Endodermal cell (in vitro differentiated cells): ENCODE measurements at regions not wholly inside any gene's neighbourhood (a gene's known extent, or its start where the extent isn't known, plus 50 kb on each side); places are given as distances from the start of the nearest gene placed in this dataset.

ENCODE experiments used
- DNase-seq: peaks from one replicate; pipeline ENCODE4 v3.0.0-alpha.2; 2017
- H3K27ac ChIP-seq: 2 replicates; pipeline ENCODE4 v1.5.1; 2013; ENCODE audit warnings: mild to moderate bottlenecking, low read depth, low read length, moderate library complexity
- H3K27me3 ChIP-seq: 2 replicates; pipeline ENCODE4 v1.6.1; 2013; ENCODE audit warnings: mild to moderate bottlenecking, low read length, moderate library complexity; ENCODE audit not compliant: insufficient read depth, control insufficient read depth, poor library complexity, severe bottlenecking
- H3K36me3 ChIP-seq: 2 replicates; pipeline ENCODE4 v1.7.0; 2013; ENCODE audit warnings: mild to moderate bottlenecking, low read length, moderate library complexity; ENCODE audit not compliant: control insufficient read depth, insufficient read depth
- H3K4me1 ChIP-seq: one replicate; pipeline ENCODE4 v1.7.0; 2013; ENCODE audit warnings: low read length; ENCODE audit not compliant: control insufficient read depth, insufficient read depth
- H3K4me3 ChIP-seq: 2 replicates; pipeline ENCODE4 v1.5.1; 2013; ENCODE audit warnings: mild to moderate bottlenecking, low read length, moderate library complexity
- H3K9ac ChIP-seq: 2 replicates; pipeline ENCODE4 v1.6.1; 2013; ENCODE audit warnings: mild to moderate bottlenecking, low read length, moderate library complexity; ENCODE audit not compliant: poor library complexity, severe bottlenecking; ENCODE audit errors: extremely low read depth
- H3K9me3 ChIP-seq: 2 replicates; pipeline ENCODE4 v1.6.1; 2013; ENCODE audit warnings: mild to moderate bottlenecking, low read length, moderate library complexity; ENCODE audit not compliant: control insufficient read depth
- H3K27ac Mint-ChIP-seq: 2 replicates; pipeline ENCODE4 v1.8.0; 2020; ENCODE audit warnings: mixed read lengths
- H3K27me3 Mint-ChIP-seq: 2 replicates; pipeline ENCODE4 v1.8.0; 2021; ENCODE audit warnings: mild to moderate bottlenecking, mixed read lengths; ENCODE audit not compliant: insufficient read depth
- H3K36me3 Mint-ChIP-seq: 2 replicates; pipeline ENCODE4 v1.8.0; 2020; ENCODE audit warnings: low read depth, mixed read lengths
- H3K4me1 Mint-ChIP-seq: 2 replicates; pipeline ENCODE4 v1.8.0; 2020; ENCODE audit warnings: mixed read lengths
- H3K4me3 Mint-ChIP-seq: 2 replicates; pipeline ENCODE4 v1.8.0; 2020; ENCODE audit warnings: mild to moderate bottlenecking, moderate library complexity, mixed read lengths
- H3K9me3 Mint-ChIP-seq: 2 replicates; pipeline ENCODE4 v1.8.0; 2020; ENCODE audit warnings: mild to moderate bottlenecking, mixed read lengths
- WGBS, 2 experiments: methylation state at CpG; one replicate each; pipeline versions ENCODE4 v1.1.5 to v1.1.7; 2013; ENCODE audit warnings: missing lambda C conversion rate in 2 of 2, mixed read lengths in 1 of 2; ENCODE audit not compliant: insufficient coverage in 1 of 2, insufficient read length in 1 of 2; 5-methylcytosine and 5-hydroxymethylcytosine counted together
- TF ChIP-seq, protein P1 (sequence below): fragments of 200-600 bp; sonication (generic); conservative IDR thresholded peaks from 2 replicates; pipeline ENCODE4 v1.5.0; 2021; ENCODE audit warnings: antibody characterized with exemption, mild to moderate bottlenecking

DNA sequence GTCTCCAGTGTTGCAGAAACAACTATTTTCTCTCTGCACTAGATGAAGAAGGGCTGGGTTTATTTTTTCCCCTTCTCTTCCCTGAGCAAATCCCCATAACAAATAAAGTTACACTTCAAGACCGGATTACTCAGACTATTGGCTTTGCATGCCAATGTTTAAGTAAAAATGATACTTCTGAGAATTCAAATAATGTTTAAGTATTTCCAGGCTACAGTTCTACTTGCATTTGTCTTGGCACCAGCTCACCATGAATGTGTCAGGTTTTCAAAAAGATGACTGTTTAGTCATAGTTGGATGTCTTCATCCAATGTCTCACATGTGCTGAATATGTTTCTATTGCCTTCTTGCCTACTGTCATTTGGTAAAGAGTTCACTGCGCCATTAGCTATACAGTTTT is 912.6 kb downstream of the GATA3 start:
- Histone ChIP-seq H3K4me3 (no peak overlapping the region), H3K9ac (no peak overlapping the region), H3K36me3 (no peaks in the 10 kb centered on the region), H3K27me3 (peaks cover 7% of the 10 kb centered on the region), H3K27ac (no peak overlapping the region), H3K4me1 (no peaks in the 10 kb centered on the region), H3K9me3 (no peaks in the 10 kb centered on the region)
- Mint-ChIP-seq H3K9me3 (no peaks in the 10 kb centered on the region), H3K4me1 (peaks cover 3% of the 10 kb centered on the region), H3K36me3 (no peaks in the 10 kb centered on the region), H3K27ac (no peak overlapping the region), H3K27me3 (peaks cover 5% of the 10 kb centered on the region), H3K4me3 (no peak overlapping the region)
- TF ChIP-seq, protein P1, sequence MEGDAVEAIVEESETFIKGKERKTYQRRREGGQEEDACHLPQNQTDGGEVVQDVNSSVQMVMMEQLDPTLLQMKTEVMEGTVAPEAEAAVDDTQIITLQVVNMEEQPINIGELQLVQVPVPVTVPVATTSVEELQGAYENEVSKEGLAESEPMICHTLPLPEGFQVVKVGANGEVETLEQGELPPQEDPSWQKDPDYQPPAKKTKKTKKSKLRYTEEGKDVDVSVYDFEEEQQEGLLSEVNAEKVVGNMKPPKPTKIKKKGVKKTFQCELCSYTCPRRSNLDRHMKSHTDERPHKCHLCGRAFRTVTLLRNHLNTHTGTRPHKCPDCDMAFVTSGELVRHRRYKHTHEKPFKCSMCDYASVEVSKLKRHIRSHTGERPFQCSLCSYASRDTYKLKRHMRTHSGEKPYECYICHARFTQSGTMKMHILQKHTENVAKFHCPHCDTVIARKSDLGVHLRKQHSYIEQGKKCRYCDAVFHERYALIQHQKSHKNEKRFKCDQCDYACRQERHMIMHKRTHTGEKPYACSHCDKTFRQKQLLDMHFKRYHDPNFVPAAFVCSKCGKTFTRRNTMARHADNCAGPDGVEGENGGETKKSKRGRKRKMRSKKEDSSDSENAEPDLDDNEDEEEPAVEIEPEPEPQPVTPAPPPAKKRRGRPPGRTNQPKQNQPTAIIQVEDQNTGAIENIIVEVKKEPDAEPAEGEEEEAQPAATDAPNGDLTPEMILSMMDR, result no peak
- 90% methylated on average over 2 of the region's 2 CpGs; no CpG with 5 or more reads in 1 of the 2 experiments for WGBS, 2 experiments
- DNase-seq, result no peak

DNA sequence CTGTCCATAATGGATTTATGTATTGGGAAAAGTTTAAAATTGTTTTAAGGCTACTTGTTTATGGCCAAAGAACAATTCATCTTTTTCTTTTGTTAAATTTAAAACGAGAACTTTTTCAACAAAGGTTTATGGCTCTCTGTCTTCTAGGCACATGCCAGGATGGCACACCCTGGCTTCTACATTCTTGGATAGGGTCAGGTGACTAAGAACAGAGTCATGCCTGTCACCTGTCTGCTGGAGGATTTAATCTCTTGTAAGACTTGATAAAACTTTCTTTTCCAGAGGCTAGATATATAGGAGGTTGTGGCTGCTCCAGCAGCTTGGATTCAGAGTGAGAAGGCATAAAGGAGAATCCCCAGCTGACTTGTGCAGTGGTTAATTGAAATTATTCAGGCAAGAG is 915.4 kb downstream of the GATA3 start:
- WGBS, 2 experiments, result 97 to 100% methylated on average over 1 of the region's 1 CpG

DNA sequence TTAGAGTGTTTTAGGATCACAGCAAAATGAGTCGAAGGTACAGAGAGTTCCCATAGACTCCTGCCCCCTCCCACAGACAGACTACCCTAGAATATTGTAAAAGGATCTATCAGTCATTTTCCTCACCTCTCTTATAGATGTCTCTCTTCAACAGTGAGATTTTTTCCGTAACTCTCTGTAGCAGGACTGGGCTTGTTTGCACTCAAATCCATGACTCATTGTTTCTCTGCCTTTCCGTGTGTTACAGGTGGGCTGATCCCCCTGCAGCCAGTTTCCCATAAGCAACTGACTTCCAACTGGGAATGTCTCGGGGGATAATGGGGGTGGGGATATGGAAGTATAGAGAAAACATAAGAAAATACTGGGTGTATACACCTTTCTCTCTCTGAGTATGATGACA is 921.0 kb downstream of the GATA3 start:
- 80 to 100% methylated on average over 1 to 4 of the region's 4 CpGs for WGBS, 2 experiments
- H3K9me3 ChIP-seq, result no peaks in the 10 kb centered on the region
- H3K27me3 ChIP-seq, result peaks cover 42% of the 10 kb centered on the region
- Mint-ChIP-seq H3K36me3 (no peaks in the 10 kb centered on the region), H3K27ac (peak overlapping the region; percentile 52), H3K9me3 (no peaks in the 10 kb centered on the region), H3K4me1 (peaks cover 11% of the 10 kb centered on the region), H3K27me3 (peaks cover 13% of the 10 kb centered on the region), H3K4me3 (no peak overlapping the region)
- H3K27ac ChIP-seq, result no peak overlapping the region
- no peaks in the 10 kb centered on the region for H3K36me3 ChIP-seq
- DNase-seq, result peak; percentile 49
- peak overlapping the region; percentile 47 for H3K4me3 ChIP-seq
- peak overlapping the region; percentile 17 for H3K9ac ChIP-seq
- TF ChIP-seq, protein P1, result no peak
- peaks cover 6% of the 10 kb centered on the region for H3K4me1 ChIP-seq

More for the DNA sequence above, 915.4 kb downstream of the GATA3 start:
- TF ChIP-seq, protein P1, result no peak
- Mint-ChIP-seq H3K36me3 (no peaks in the 10 kb centered on the region), H3K9me3 (no peaks in the 10 kb centered on the region), H3K27me3 (peaks cover 5% of the 10 kb centered on the region), H3K27ac (no peak overlapping the region), H3K4me1 (peaks cover 3% of the 10 kb centered on the region), H3K4me3 (no peak overlapping the region)
- Histone ChIP-seq H3K36me3 (no peaks in the 10 kb centered on the region), H3K27ac (no peak overlapping the region), H3K9ac (no peak overlapping the region), H3K4me3 (no peak overlapping the region), H3K27me3 (peaks cover 13% of the 10 kb centered on the region), H3K4me1 (no peaks in the 10 kb centered on the region), H3K9me3 (no peaks in the 10 kb centered on the region)
- no peak for DNase-seq
